Panc1 (cell line): ENCODE measurements at regions not wholly inside any gene's neighbourhood (a gene's known extent, or its start where the extent isn't known, plus 50 kb on each side); places are given as distances from the start of the nearest gene placed in this dataset.

ENCODE experiments used
- ATAC-seq: fragments of 200-7000 bp; cut with Tn5 transposase; 2 replicates; pipeline ENCODE4 v1.9.1; 2020; ENCODE audit warnings: mild to moderate bottlenecking, moderate library complexity
- BruUV-seq: library from RNA; stranded (reverse); fragments of 400-500 nt; replicated peaks from 2 replicates; lab custom pipeline; 2021; lab: Mats Ljungman, UMichigan
- CTCF ChIA-PET: fragments of 300-600 bp; sonication (Branson Sonifier 250); formaldehyde crosslinking; loops from one replicate; lab custom pipeline; 2022; ENCODE audit warnings: antibody characterized with exemption; lab: Charles Lee
- POLR2A ChIA-PET: fragments of 300-600 bp; sonication (Branson Sonifier 250); formaldehyde crosslinking; loops from one replicate; lab custom pipeline; 2022; ENCODE audit warnings: antibody characterized with exemption; lab: Charles Lee
- DNase-seq: peaks from one replicate; pipeline ENCODE4 v3.0.0-alpha.2; 2010; ENCODE audit warnings: low read depth, low spot score
- H3K27ac ChIP-seq: 2 replicates; pipeline ENCODE4 v1.5.1; 2011; ENCODE audit warnings: mild to moderate bottlenecking, low read length, inconsistent platforms
- H3K27me3 ChIP-seq: fragments of 200-500 bp; sonication (Bioruptor generic); 2 replicates; pipeline ENCODE4 v1.6.0; 2014; ENCODE audit warnings: low read length, inconsistent platforms; ENCODE audit not compliant: control insufficient read depth, insufficient read depth
- H3K36me3 ChIP-seq: fragments of 200-500 bp; sonication (Bioruptor generic); 2 replicates; pipeline ENCODE4 v1.5.1; 2014; ENCODE audit warnings: inconsistent platforms, mild to moderate bottlenecking, low read length, moderate library complexity; ENCODE audit not compliant: control insufficient read depth, insufficient read depth
- H3K4me1 ChIP-seq: 2 replicates; pipeline ENCODE4 v1.5.1; 2011; ENCODE audit warnings: inconsistent platforms, mild to moderate bottlenecking, low read length, moderate library complexity; ENCODE audit not compliant: control insufficient read depth, insufficient read depth
- H3K4me3 ChIP-seq, 2 experiments: 2 replicates each; pipeline ENCODE4 v1.5.1; 2011 to 2012; ENCODE audit warnings: low read depth in 2 of 2, low read length in 2 of 2, mild to moderate bottlenecking in 2 of 2, inconsistent platforms in 1 of 2, moderate library complexity in 1 of 2
- H3K9me3 ChIP-seq: fragments of 200-500 bp; sonication (Bioruptor generic); 2 replicates; pipeline ENCODE4 v1.5.1; 2014; ENCODE audit warnings: low read depth, mild to moderate bottlenecking, inconsistent platforms, low read length, moderate library complexity; ENCODE audit not compliant: control insufficient read depth, insufficient read depth
- POLR2AphosphoS5 ChIP-seq: IDR thresholded peaks from 2 replicates; pipeline ENCODE4 v1.6.1; 2012; ENCODE audit warnings: mild to moderate bottlenecking, low read depth, low read length, moderate library complexity
- REST ChIP-seq, 2 experiments: IDR thresholded peaks; 2 replicates each; pipeline ENCODE4 v1.6.1; 2011 to 2012; ENCODE audit warnings: low read depth in 2 of 2, control low read depth in 1 of 2, low read length in 1 of 2, mild to moderate bottlenecking in 1 of 2, moderate library complexity in 1 of 2; ENCODE audit not compliant: insufficient read depth in 1 of 2
- SIN3A ChIP-seq: IDR thresholded peaks from 2 replicates; pipeline ENCODE4 v1.6.1; 2012; ENCODE audit warnings: low read depth, mild to moderate bottlenecking, low read length, moderate library complexity, borderline replicate concordance; ENCODE audit not compliant: insufficient read depth
- TCF7L2 ChIP-seq: IDR thresholded peaks from 2 replicates; pipeline ENCODE4 v1.6.1; 2011; ENCODE audit warnings: mild to moderate bottlenecking, low read depth, low read length, inconsistent platforms
- in situ Hi-C: cut with HindIII; loops from 2 replicates; pipeline ENCODE4 v1.10.0; 2016; ENCODE audit warnings: low sequenced_read_pairs, low pct_unique_long_range_greater_than_20kb
- intact Hi-C: fragments of 100-400 bp; cut with micrococcal nuclease; formaldehyde crosslinking; loops from one replicate; pipeline ENCODE4 v1.10.0; 2022; ENCODE audit not compliant: unreplicated experiment
- TF ChIP-seq, protein P1 (sequence below): fragments of 450-650 bp; IDR thresholded peaks from 2 replicates; pipeline ENCODE4 v1.5.1; 2017; ENCODE audit warnings: mild to moderate bottlenecking

DNA sequence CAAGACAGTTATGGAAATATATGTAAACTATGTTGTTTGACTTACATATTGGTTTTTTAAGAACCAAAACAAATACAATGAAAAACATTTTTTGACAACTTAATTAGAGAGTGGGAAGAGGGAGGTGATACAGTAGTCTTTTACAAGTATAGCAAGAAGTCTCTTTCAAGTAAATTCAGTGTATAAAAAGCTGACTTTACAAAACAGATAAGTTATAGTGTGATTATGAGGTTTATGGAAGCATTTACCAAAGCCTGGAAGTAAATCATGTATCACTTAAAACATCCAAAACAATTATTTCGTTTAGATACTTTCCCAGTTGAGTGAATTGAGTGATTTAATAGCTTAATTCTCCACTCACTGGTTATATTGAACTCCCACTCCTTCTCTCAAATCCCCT lies 66.7 kb upstream of the SLC4A10 start:
- CTCF ChIA-PET, result no interaction called here
- Histone ChIP-seq H3K4me3 (no peak overlapping the region), H3K36me3 (no peaks in the 10 kb centered on the region), H3K4me1 (no peaks in the 10 kb centered on the region), H3K27me3 (no peaks in the 10 kb centered on the region), H3K27ac (no peak overlapping the region), H3K9me3 (no peaks in the 10 kb centered on the region)
- DNase-seq, result no peak
- intact Hi-C loops, result no loop called here
- no peak for TF ChIP-seq POLR2AphosphoS5
- in situ Hi-C loops, result no loop called here
- POLR2A ChIA-PET, result no interaction called here
- ATAC-seq, result no peak
- BruUV-seq, result no TSS peak

GRCh38 chr2:161564906-161565305 lies 59.3 kb upstream of the SLC4A10 start:
- H3K9me3 ChIP-seq, result peaks cover 4% of the 10 kb centered on the region; the same call in 1 of the 2 replicates
- H3K4me1 ChIP-seq, result no peaks in the 10 kb centered on the region
- POLR2A ChIA-PET, result no interaction called here
- H3K36me3 ChIP-seq, result no peaks in the 10 kb centered on the region
- no peaks in the 10 kb centered on the region for H3K27me3 ChIP-seq
- in situ Hi-C loops (no loop called here), intact Hi-C loops (no loop called here)
- H3K27ac ChIP-seq, result no peak overlapping the region
- CTCF ChIA-PET, result no interaction called here
- no peak for ATAC-seq
- no peak for TF ChIP-seq POLR2AphosphoS5
- TF ChIP-seq SIN3A, result no peak
- TF ChIP-seq TCF7L2, result no peak
- TF ChIP-seq, protein P1, sequence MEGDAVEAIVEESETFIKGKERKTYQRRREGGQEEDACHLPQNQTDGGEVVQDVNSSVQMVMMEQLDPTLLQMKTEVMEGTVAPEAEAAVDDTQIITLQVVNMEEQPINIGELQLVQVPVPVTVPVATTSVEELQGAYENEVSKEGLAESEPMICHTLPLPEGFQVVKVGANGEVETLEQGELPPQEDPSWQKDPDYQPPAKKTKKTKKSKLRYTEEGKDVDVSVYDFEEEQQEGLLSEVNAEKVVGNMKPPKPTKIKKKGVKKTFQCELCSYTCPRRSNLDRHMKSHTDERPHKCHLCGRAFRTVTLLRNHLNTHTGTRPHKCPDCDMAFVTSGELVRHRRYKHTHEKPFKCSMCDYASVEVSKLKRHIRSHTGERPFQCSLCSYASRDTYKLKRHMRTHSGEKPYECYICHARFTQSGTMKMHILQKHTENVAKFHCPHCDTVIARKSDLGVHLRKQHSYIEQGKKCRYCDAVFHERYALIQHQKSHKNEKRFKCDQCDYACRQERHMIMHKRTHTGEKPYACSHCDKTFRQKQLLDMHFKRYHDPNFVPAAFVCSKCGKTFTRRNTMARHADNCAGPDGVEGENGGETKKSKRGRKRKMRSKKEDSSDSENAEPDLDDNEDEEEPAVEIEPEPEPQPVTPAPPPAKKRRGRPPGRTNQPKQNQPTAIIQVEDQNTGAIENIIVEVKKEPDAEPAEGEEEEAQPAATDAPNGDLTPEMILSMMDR, result no peak
- no peak for TF ChIP-seq REST (IDR thresholded peaks at IDR 0.05; ENCODE audit: insufficient read depth in 1 of 2, low read depth in 2 of 2, low read length in 1 of 2)
- no TSS peak for BruUV-seq
- DNase-seq, result no peak
- H3K4me3 ChIP-seq, result no peak overlapping the region

DNA sequence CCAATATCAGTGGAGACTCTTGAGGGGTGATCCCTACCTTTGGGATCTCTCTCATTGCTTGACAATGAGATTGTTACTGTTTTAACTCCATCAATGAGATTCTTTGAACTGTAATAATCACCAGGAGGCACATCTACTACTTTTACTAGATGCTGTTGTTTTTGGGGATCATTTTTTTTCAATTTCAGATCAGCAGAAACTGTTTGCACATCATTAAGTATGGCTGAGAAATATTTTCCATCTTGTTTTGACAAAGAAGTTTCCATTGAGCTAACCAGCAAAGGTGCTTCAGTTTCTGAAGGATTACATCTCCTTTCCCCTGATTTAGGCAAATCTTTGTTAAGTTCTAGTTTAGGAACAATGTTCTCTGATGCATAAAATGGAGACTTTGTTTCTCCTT lies 54.8 kb upstream of the SLC4A10 start:
- no TSS peak for BruUV-seq
- Histone ChIP-seq H3K27me3 (no peaks in the 10 kb centered on the region), H3K4me1 (no peaks in the 10 kb centered on the region), H3K36me3 (no peaks in the 10 kb centered on the region), H3K9me3 (no peaks in the 10 kb centered on the region), H3K27ac (no peak overlapping the region), H3K4me3 (no peak overlapping the region)
- DNase-seq (no peak), ATAC-seq (no peak)
- TF ChIP-seq REST (IDR thresholded peaks at IDR 0.05; ENCODE audit: insufficient read depth in 1 of 2, low read depth in 2 of 2, low read length in 1 of 2), result no peak
- TF ChIP-seq, protein P1, result no peak
- TF ChIP-seq TCF7L2, result no peak
- TF ChIP-seq POLR2AphosphoS5, result no peak
- TF ChIP-seq SIN3A, result no peak
- POLR2A ChIA-PET, result no interaction called here
- intact Hi-C loops (no loop called here), in situ Hi-C loops (no loop called here)
- CTCF ChIA-PET, result no interaction called here
